ENCODE measurements at regions not wholly inside any gene's neighbourhood (a gene's known extent, or its start where the extent isn't known, plus 50 kb on each side); places are given as distances from the start of the nearest gene placed in this dataset.

- Histone ChIP-seq H3K4me1 (ENCODE audit: control insufficient read depth, insufficient read depth, low read length, poor library complexity, severe bottlenecking) (no peaks in the 10 kb centered on the region), H3K27ac (ENCODE audit: insufficient read depth, low read length, poor library complexity, severe bottlenecking) (no peak overlapping the region), H3K27me3 (ENCODE audit: control insufficient read depth, insufficient read depth, low read length) (peaks cover 5% of the 10 kb centered on the region), H3K4me3 (ENCODE audit: low read depth, low read length) (no peak overlapping the region), H3K9me3 (ENCODE audit: control insufficient read depth in 2 of 2, low read length in 2 of 2) (no peaks in the 10 kb centered on the region), H3K36me3 (ENCODE audit: control insufficient read depth, insufficient read depth, low read length) (no peaks in the 10 kb centered on the region)
- H3K9me3 Mint-ChIP-seq = peaks cover 0 to 1% (median 0%) of the 10 kb centered on the region in 7 donors
- no peak overlapping the region for H3K4me3 Mint-ChIP-seq
- H3K27me3 Mint-ChIP-seq = peaks cover 20% of the 10 kb centered on the region
- no peaks in the 10 kb centered on the region for H3K36me3 Mint-ChIP-seq
- DNase-seq = no peak
- no peak for ATAC-seq (ENCODE audit: low read depth in 2 of 2)
- H3K4me1 Mint-ChIP-seq = no peaks in the 10 kb centered on the region
- H3K27ac Mint-ChIP-seq = no peak overlapping the region
These were observed 51.2 kb upstream of the NRP1 start for GRCh38 chr10:33385686-33386085.

- Mint-ChIP-seq H3K27me3 (peaks cover 18% of the 10 kb centered on the region), H3K36me3 (no peaks in the 10 kb centered on the region), H3K9me3 (peaks cover 0 to 2% (median 0%) of the 10 kb centered on the region in 7 donors), H3K4me1 (no peaks in the 10 kb centered on the region), H3K4me3 (no peak overlapping the region), H3K27ac (no peak overlapping the region)
- Histone ChIP-seq H3K27me3 (ENCODE audit: control insufficient read depth, insufficient read depth, low read length) (peaks cover 5% of the 10 kb centered on the region), H3K4me1 (ENCODE audit: control insufficient read depth, insufficient read depth, low read length, poor library complexity, severe bottlenecking) (no peaks in the 10 kb centered on the region), H3K9me3 (ENCODE audit: control insufficient read depth in 2 of 2, low read length in 2 of 2) (no peaks in the 10 kb centered on the region), H3K4me3 (ENCODE audit: low read depth, low read length) (no peak overlapping the region), H3K27ac (ENCODE audit: insufficient read depth, low read length, poor library complexity, severe bottlenecking) (no peak overlapping the region), H3K36me3 (ENCODE audit: control insufficient read depth, insufficient read depth, low read length) (no peaks in the 10 kb centered on the region)
- ATAC-seq (ENCODE audit: low read depth in 2 of 2) = no peak
- no peak for DNase-seq
These were observed 50.5 kb upstream of the NRP1 start for GRCh38 chr10:33385015-33385414.

All from CD4-positive, CD25-positive, alpha-beta regulatory T cell (primary cell).